AG04449 (cell line): ENCODE measurements at regions not wholly inside any gene's neighbourhood (a gene's known extent, or its start where the extent isn't known, plus 50 kb on each side); places are given as distances from the start of the nearest gene placed in this dataset.

ENCODE experiments used
- CTCF ChIA-PET: fragments of 350-600 bp; formaldehyde crosslinking; extraction: SDS; loops from one replicate; lab custom pipeline; 2021; ENCODE audit warnings: antibody characterized with exemption; lab: Yijun Ruan, JAX
- POLR2A ChIA-PET: fragments of 400-600, 350-600 bp; formaldehyde crosslinking; extraction: SDS; loops from one replicate; lab custom pipeline; 2020; ENCODE audit warnings: antibody characterized with exemption, inconsistent platforms; lab: Yijun Ruan, JAX
- DNase-seq: peaks from one replicate; pipeline ENCODE4 v3.0.0-alpha.2; 2010; ENCODE audit warnings: low read depth, low spot score
- H3K4me3 ChIP-seq: 2 replicates; pipeline ENCODE4 v1.5.1; 2011; ENCODE audit warnings: low read depth, mild to moderate bottlenecking, control low read depth, low read length
- CTCF ChIP-seq: IDR thresholded peaks from one replicate; pipeline ENCODE4 v1.5.1; 2011; ENCODE audit warnings: mild to moderate bottlenecking, moderate library complexity, low read length, control low read depth, inconsistent platforms; ENCODE audit not compliant: insufficient read depth; ENCODE audit errors: missing control alignments

- ChIA-PET POLR2A (no interaction called here), CTCF (no interaction called here)
- no peak for TF ChIP-seq CTCF
- no peak overlapping the region for H3K4me3 ChIP-seq
- no peak for DNase-seq
These were observed 188.1 kb upstream of the PRKD1 start for GRCh38 chr14:30115756-30116155.

- H3K4me3 ChIP-seq: no peak overlapping the region
- POLR2A ChIA-PET: no interaction called here
- no peak for DNase-seq
- CTCF ChIA-PET: interaction anchor here (0.7 kb wide), 1 partner anchor 12 kb away, joined by 3 read pairs; no protein-coding TSS in a partner anchor
- TF ChIP-seq CTCF: no peak
These were observed 191.5 kb upstream of the PRKD1 start for GRCh38 chr14:30118992-30119640.

- POLR2A ChIA-PET: no interaction called here
- no peak for DNase-seq
- no peak for TF ChIP-seq CTCF
- no peak overlapping the region for H3K4me3 ChIP-seq
- CTCF ChIA-PET: interaction anchor here (1.2 kb wide), 1 partner anchor 11 kb away, joined by 4 read pairs; no protein-coding TSS in a partner anchor
These were observed 197.8 kb upstream of the PRKD1 start for GRCh38 chr14:30125322-30125979.

- ChIA-PET POLR2A (no interaction called here), CTCF (interaction anchor here (1.3 kb wide), 1 partner anchor 13 kb away, joined by 3 read pairs; no protein-coding TSS in a partner anchor)
- TF ChIP-seq CTCF: no peak
- DNase-seq: no peak
- H3K4me3 ChIP-seq: no peak overlapping the region
These were observed 202.2 kb upstream of the PRKD1 start for GRCh38 chr14:30129807-30130206.

- POLR2A ChIA-PET: no interaction called here
- no peak for TF ChIP-seq CTCF
- no peak overlapping the region for H3K4me3 ChIP-seq
- DNase-seq: no peak
- CTCF ChIA-PET: interaction anchor here (1.1 to 1.5 kb wide), 2 partner anchors 11 to 18 kb away, joined by 3 read pairs; no protein-coding TSS in a partner anchor
These were observed 204.0 kb upstream of the PRKD1 start for GRCh38 chr14:30131581-30132097.

- CTCF ChIA-PET: interaction anchor here (1.1 to 1.5 kb wide), 2 partner anchors 12 to 18 kb away, joined by 3 read pairs; no protein-coding TSS in a partner anchor
- no peak for DNase-seq
- TF ChIP-seq CTCF: no peak
- POLR2A ChIA-PET: no interaction called here
- no peak overlapping the region for H3K4me3 ChIP-seq
These were observed 204.5 kb upstream of the PRKD1 start for GRCh38 chr14:30132196-30132595.
